GM12872 (cell line): ENCODE measurements at regions not wholly inside any gene's neighbourhood (a gene's known extent, or its start where the extent isn't known, plus 50 kb on each side); places are given as distances from the start of the nearest gene placed in this dataset.

ENCODE experiments used
- TF ChIP-seq, protein P1 (sequence below): IDR thresholded peaks from 3 replicates; pipeline ENCODE4 v1.5.1; 2011; ENCODE audit warnings: low read depth, mild to moderate bottlenecking, low read length, moderate library complexity; ENCODE audit not compliant: insufficient read depth

DNA sequence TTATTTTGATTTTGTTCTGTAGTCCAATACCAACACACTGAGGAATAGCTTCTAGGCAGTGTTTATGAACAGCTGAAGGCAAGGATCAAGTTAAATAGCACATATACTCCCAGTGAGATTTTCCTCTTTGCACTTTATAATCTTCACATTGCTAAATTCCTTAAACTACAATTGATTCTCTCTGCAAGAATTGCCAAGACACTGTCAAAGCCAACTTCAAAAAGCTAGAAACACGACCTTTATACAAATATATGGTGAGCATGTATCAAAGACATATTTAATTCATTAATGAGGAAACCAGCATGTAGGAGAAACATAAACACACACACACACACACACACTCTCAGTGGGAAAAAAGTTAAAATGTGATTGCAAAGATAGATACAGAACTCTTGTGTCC, 86.4 kb upstream of the FAM9C start:
- TF ChIP-seq, protein P1, sequence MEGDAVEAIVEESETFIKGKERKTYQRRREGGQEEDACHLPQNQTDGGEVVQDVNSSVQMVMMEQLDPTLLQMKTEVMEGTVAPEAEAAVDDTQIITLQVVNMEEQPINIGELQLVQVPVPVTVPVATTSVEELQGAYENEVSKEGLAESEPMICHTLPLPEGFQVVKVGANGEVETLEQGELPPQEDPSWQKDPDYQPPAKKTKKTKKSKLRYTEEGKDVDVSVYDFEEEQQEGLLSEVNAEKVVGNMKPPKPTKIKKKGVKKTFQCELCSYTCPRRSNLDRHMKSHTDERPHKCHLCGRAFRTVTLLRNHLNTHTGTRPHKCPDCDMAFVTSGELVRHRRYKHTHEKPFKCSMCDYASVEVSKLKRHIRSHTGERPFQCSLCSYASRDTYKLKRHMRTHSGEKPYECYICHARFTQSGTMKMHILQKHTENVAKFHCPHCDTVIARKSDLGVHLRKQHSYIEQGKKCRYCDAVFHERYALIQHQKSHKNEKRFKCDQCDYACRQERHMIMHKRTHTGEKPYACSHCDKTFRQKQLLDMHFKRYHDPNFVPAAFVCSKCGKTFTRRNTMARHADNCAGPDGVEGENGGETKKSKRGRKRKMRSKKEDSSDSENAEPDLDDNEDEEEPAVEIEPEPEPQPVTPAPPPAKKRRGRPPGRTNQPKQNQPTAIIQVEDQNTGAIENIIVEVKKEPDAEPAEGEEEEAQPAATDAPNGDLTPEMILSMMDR: no peak

DNA sequence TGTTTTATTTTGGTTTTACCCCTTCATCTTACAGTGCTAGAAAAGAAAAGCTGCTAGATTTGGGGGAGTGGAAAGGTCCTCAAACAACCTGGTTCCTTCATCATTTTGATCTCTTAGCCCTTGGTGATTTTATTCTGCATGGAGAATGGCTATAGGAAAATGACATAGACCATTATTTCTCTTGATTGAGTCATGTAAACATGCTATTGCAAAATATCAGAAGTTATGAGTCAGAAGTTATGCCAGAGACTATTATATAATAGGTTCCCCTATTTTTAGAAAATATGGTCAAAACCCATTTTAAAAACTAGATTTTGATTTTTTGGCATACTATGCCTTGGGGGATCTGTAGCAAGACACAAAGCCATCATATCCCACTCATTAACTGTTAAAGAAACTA, 83.7 kb upstream of the FAM9C start:
- TF ChIP-seq, protein P1: no peak

DNA sequence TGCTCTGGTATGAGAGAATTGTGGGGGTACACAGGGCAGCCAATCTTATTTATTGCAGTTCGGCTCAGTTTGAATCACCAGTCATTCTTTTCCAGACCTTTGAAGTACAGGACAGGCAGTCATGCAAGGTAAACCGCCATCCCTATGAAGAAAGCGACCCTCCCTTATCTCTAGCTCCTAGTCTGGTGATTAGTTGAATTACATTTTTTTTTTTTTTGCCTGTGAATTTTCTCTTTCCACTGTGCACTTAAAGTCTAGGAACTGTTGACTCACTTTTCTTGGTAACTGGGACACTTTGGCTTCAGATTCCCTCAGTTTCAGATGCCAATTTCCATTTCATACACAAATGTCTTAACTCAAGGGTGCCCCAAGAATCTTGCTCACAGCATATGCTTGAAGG, 82.4 kb upstream of the FAM9C start:
- TF ChIP-seq, protein P1: no peak

DNA sequence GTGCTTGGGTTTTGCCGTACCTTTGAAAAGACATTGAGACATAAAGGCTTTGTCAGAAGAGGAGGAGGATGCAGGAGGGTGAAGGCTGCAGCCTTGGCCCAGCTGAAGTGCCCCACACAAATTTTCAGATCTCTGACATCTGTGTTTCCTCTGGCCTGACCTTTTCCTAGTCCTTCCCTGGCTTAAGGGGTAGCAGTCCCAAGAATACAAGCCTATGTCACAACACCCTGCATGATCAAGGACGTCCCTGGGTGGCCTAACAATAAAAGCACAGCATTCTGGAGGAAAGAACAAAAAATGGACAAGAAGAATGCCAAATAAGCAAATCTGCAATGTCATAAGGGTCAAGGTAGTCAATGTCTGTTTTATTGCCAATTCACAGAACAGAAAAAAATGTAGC, 80.8 kb upstream of the FAM9C start:
- TF ChIP-seq, protein P1: no peak

DNA sequence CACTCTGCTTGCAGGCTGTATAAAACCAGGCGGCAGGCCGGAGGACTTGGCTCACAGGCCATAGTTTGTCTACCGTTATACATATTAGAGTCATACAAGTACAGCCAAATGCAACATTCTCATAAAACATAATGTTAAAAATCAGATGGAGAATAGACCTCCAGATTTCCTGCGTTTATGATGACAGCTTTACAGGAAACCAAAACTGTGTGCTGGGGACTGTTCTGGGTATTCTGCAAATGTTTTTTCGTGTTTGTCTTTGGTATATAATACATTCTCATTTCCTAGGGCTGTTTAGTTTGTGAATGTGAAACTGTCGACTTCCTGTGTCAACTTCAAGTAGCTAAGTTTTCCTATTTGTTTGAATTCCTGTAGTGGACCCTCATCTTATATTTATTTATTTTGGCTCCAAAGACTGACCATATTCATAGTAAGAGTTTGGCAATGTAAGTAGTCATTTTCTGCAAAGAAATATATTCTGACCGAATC, 79.5 kb upstream of the FAM9C start:
- TF ChIP-seq, protein P1: no peak

DNA sequence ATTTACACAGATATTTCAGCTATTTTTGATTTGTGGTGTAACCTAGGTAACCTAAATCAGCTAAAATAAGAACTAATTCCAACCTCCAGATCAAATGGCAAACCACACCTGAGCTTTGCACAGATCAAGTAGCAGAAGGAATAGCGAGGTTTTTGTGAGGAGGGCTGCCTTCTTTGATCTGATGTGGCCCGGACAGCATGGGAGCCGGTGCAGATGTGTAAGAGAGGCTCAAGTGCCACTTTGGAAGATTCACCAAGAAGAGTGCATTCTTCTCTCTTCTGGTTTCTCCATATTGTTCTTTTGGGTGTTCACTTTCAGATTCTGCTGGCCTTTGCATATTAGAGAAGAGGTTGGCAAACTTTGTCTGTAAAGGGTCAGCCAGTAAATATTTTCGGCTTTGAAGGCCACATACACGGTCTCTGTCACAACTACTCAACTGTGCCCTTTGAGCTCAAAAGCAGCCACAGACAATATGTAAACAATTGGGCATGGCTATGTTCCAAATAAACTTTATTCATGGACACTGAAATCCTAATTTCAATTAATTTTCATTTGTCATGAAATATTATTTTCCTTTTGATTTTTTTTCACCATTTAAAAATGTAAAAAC, 78.9 kb upstream of the FAM9C start:
- TF ChIP-seq, protein P1: no peak

DNA sequence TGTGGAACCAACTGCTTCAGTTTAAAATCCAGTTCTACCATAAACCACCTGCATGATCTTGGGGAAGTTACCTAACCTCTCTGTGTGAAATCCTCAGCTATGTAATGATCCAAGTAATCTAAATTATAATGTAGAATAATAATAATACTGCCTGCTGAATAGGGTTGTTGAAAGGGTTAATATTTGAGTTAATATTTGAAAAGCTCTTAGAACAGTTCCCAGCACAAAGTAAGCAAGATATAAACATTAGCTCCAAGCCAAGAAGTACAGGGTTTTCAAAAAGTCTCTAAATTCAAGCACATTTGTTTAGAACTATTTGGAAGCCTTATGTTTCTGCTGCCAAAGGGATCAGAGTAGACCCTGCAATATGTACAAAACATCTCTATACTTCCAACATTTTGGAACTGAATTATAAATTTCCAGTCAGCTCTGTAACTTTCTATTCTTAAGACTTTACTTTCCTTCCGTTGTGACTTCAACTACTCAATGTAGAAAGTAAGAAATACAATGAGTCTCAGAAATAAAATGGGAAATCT, 76.7 kb upstream of the FAM9C start:
- TF ChIP-seq, protein P1: no peak

DNA sequence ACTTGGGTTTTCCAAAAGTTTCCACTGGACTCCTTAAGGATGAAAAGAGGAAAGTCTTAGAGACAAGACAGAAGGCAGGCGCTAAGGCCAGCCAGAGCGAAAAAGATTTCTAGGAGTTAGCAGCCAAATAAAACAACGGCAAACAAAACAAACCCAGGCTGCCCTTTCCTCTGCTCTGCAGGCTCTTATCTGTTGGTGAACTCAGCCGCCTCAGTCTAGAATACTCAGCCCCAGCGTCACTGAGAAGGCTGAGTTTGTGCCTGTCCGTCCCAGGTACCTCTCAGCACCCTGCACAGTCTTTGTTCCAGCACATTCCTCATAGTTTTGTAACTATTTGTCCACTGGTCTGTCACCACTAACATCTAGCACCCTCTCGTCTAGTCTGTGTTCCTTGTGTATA, 75.6 kb upstream of the FAM9C start:
- TF ChIP-seq, protein P1: no peak
